HG03460 (cell line): ENCODE measurements at regions not wholly inside any gene's neighbourhood (a gene's known extent, or its start where the extent isn't known, plus 50 kb on each side); places are given as distances from the start of the nearest gene placed in this dataset.

ENCODE experiments used
- ATAC-seq: cut with Tn5 transposase; IDR thresholded peaks from one replicate; pipeline ENCODE4 v1.9.1; 2021; ENCODE audit not compliant: unreplicated experiment

DNA sequence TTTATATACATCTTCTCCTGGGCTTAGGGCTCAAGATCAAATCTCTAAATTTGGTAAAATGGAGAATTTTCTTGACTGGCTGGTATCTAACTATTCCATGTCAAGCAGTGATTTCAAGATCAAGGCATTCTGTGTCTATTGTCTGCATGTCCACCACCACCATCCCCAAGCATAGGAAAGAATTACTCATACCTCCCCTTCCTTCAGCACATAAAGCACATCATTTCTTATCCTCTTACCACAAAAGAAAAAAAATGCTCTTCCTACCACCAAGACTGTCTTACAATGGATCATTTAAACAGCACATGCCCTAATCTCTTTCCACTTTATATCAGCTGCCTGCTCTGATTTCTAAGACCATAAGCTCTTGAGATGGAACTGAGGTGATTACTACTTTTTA is 470.5 kb upstream of the THBS1 start:
- no peak for ATAC-seq

DNA sequence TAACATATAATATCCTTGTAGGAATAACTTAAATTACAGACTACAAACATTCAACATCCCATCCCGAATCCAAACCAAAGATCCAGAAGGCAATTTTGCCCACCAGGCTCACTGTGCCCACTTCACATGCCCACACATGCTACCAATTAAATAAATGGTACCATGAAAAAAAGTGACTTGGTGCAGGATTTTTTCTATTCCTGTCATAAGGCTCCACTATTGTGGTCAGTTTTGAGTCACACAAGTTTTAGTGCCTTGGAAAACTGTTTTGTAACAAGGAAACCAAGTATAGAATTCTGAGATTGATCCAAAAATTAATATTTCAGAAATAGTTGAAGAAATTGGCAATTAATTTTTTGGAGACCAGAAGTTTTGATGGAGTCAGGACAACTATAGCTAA is 470.1 kb upstream of the THBS1 start:
- ATAC-seq, result no peak

GRCh38 chr15:39113741-39114140 is 467.1 kb upstream of the THBS1 start:
- no peak for ATAC-seq

GRCh38 chr15:39114690-39115378 is 466.0 kb upstream of the THBS1 start:
- ATAC-seq, result no peak

- no peak for ATAC-seq
Observed at GRCh38 chr15:39115379-39116057, 465.4 kb upstream of the THBS1 start.

- ATAC-seq, result no peak
Observed at GRCh38 chr15:39118510-39118909, 462.4 kb upstream of the THBS1 start.

GRCh38 chr15:39124155-39124552 is 456.7 kb upstream of the THBS1 start:
- ATAC-seq, result no peak

GRCh38 chr15:39124553-39125171 is 456.2 kb upstream of the THBS1 start:
- ATAC-seq, result no peak

DNA sequence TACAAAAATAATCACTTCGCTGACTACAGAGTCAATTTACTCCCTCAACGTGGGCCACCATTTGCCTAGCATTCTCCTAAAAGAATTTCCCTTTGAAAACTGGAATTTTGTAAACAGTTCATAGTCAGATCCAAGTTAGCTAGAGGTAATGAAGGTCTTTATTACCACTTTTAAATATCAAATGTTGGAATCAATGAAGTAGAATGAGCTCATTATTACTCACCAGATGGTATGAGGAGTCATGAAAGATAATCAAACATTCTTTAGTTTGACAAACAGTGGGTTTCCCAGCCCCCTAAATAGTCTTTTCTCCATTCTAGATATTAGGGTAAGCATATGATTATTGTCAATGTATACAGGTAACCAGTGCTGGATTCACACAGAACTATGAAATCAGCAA is 455.7 kb upstream of the THBS1 start:
- no peak for ATAC-seq

GRCh38 chr15:39125904-39126303 is 455.0 kb upstream of the THBS1 start:
- ATAC-seq, result no peak

DNA sequence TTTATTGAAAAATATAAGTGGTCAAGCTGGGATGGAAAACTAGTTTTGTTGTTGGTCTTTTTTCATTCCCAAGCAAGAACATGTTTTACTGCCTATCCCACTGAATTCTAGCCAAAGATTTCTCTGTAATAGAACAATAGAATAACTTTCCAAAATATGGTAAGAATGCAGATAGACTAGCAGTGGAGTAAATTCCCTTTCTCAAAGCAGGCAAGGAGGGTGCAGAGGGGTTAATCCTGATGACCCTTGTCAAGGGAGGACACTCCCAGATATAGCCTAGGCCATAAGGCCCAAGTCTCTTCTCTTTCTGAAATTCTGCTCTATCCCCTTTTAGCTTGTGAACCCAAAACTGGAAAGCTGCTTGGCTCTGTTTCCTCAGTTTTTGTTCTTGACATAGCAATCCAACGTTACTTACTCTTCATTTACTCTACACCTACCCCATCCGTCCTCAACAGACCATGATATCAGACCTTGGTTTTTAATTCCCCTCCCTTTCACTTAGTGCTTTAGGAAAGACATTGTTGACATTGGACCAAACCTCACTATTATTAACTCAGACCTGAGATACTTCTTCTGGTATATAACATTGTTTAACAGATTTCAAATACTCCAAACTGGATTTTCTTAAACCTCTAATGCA is 453.6 kb upstream of the THBS1 start:
- no peak for ATAC-seq

GRCh38 chr15:39127925-39128617 is 452.8 kb upstream of the THBS1 start:
- no peak for ATAC-seq

- no peak for ATAC-seq
Observed at GRCh38 chr15:39128746-39129145, 452.1 kb upstream of the THBS1 start.

DNA sequence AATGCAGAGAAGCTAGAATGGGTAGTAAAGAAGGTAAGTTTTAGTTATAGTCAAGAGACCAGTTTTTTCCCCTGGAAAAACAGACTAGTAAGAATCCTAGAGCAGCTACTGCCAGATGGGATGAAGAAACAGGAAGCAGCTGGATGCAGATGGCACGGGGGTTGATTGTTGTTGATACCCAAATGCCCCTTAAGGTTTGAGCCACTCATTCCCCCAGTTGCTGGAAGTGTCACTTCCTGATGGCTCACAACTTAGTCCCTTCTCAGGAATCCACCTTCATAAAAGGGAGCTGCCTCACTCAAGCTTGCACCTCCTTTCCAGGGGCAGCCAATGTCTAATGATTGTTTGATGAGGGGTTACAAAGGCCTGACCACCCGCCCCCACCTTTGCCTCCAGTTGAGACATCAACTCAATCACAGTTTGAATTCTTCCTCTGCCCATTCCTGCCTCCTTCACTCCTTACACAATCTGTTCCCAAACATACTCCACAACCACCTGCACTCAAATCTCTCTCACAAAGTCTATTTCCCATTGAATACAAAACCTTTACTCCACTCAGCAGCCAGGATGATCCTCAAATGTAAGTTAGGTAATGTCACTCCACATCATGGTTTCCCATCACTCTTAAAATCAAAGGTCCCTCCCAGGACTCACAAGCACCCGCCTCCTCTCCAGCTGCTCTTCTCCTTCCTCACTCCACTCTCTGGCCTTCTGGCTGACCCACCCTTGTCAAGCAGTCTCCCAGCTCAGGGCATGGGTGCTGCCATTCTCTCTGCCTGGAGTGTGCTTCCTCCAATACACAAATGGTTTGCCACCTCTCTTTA is 450.1 kb upstream of the THBS1 start:
- ATAC-seq, result no peak

DNA sequence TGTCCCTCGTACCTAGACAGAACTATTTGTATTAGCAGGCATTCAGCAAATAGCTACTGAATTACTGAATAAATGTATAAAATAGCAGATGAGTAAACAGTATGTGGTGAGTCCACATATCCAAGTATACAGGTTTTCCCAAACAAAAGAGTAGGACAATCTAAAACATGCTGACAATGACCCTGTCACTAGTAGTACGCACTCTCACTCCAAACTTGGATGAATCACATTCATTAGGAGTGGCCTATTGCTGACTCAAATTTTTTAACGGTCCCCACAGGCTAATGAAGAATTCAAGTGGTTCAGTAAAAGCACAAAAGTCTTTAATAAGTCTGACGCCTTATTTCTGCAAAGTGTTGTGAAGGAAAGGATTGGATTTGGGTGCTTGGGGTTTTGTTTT is 449.3 kb upstream of the THBS1 start:
- ATAC-seq, result no peak

DNA sequence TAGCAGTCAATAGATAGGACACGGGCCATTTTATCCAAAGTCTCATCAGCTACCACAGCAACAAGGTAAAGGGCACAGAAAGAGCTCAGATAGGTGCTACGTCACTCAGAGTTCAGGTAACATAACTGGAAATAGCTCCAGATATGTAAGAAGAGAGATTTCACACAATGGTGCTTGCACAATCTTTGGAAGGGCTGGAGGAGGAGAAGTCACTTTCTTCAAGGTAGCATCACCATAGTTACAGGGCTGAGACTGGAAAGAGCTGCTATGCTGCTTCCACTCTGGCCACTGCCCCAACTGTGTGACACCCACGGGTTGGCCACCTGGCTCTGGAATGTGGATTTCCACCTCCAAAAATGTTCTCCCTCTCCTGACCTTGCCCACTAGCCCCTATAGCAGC is 448.8 kb upstream of the THBS1 start:
- no peak for ATAC-seq

DNA sequence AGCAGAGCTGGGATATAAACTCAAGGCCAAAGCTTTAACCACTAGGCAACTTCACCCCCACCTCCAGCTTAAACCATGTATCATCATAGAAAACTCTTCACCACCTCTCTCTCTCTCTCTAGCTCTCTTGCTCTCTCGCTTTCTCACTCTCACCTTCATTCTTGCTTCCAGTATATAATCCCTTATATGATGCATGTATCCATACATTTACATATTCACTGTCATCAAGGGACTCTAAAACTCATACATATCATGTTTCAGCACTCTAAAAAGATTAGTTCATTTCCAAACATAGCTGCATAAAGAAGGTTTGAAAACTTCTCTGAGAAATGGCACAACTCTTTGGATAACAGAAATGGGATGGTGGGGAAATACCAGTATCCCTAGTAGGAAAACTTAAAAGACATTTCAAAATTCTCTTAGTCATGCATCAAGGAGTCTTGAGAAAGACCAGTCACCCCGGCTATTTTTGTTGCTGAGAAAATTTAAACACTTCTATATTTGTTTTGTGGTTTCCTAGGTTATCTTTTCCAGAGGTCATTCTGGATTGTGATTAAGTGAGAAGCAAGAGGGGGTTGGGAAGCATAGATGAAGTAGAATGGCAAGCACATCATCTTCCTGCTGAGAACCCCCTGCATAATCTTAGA is 447.8 kb upstream of the THBS1 start:
- ATAC-seq, result no peak

DNA sequence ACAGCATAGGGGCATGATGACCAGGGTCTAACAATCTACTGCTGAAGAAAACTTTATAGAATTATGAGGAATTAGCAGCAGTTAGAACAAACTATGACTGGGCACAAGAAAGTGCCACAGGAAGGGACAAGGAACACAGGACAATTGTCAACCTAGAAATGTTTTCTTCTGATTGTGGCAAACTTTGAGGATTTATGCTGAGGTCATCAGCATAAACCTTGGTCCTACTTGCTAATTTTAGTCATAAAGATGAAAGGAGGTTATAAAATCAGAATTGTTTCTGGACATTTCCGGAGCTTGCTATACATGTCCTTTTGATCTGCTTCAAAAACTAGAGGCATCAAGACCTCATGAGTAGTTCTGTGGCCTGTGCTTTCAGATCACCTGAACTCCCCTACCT is 446.6 kb upstream of the THBS1 start:
- no peak for ATAC-seq

DNA sequence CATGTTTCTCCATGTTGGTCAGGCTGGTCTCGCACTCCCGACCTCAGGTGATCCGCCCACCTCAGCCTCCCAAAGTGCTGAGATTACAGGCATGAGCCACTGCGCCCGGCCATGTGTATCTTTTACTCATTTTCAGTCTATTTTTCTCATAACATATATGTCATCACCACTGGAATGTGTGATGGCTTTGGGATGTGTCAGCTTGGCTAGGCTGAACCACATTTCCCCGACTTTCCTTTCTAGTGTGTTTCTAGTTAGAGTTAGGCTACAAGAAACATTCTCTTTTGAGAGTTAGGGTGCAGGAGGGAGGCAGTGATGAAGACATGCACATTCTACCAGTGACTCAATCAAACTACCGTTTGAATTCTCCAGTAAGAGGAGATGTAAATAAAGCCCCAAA is 444.9 kb upstream of the THBS1 start:
- ATAC-seq, result no peak

DNA sequence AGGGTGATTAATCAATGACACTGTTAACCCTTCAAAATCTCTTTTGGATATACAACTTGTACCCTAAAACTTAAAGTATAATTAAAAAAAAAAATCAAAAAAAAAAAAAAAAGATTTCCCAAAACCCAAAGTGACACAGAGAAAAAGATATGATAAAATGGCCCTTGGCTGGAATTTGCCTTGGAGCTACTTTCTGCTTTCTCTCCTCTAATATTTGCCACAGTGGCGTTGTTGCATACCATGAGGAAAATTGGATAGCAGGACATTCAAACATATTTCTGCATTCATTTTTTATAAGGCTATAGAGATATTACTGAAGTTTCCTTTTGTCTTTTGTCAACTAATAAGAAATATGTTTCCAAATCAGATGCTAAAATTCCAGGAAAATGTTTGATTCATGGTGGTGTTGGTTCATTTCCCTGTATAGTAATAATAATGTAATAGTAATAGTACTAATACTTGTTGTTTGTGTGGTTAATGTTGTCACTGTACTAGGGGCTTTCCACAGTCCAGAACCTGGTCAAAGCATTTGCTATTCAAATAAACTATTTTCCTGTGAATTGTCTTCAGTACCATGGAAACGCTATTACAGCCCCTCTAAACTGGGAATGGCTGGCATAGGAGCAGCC is 441.3 kb upstream of the THBS1 start:
- ATAC-seq, result no peak
